ENCODE measurements at regions not wholly inside any gene's neighbourhood (a gene's known extent, or its start where the extent isn't known, plus 50 kb on each side); places are given as distances from the start of the nearest gene placed in this dataset.

DNA sequence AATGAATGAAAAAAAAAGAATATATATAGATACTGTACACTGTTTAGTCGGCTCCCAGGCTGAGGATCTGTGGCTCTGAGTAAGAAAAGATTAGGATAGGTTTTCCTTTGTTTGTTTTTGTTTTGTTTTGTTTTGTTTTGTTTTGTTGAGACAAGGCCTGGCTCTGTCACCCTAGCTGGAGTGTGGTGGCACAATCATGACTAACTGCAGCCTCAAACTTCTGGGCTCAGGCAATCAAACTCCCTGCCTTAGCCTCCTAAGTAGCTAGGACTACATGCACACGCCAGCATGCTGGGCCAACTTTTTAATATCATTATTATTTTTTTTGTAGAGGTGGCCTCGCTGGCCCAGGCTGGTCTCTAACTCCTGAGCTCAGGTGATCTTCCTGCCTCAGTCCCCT lies 87.9 kb upstream of the PTBP2 start:
- WGBS, 2 donors, result 73 to 90% methylated on average over 3 of the region's 3 CpGs
- no peak overlapping the region for H3K27ac ChIP-seq

DNA sequence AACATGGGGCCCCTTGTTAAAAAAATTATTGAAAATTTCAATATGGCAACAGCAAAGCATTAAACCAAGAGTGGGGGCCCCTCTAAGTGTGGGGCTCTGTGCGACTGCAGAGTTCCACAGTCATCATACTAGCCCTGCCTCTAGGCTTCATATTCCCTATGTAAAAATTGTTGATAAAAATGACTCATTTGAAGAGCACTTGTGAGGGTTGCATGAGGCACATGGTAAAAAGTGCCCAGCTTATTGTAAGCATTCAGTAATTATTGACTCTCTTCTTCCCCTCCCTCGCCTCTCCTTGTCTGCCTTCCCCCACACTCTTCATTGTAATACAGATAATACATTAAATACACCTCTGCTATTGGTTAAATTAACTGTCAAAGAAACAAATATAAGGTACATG lies 86.7 kb upstream of the PTBP2 start:
- Histone ChIP-seq H3K27ac (no peak overlapping the region), H3K4me1 (no peaks in the 10 kb centered on the region), H3K9me3 (no peaks in the 10 kb centered on the region), H3K36me3 (no peaks in the 10 kb centered on the region), H3K27me3 (no peaks in the 10 kb centered on the region), H3K4me3 (no peak overlapping the region)
- no peak for TF ChIP-seq POLR2A (IDR thresholded peaks at IDR 0.05)
- TF ChIP-seq, protein P1, sequence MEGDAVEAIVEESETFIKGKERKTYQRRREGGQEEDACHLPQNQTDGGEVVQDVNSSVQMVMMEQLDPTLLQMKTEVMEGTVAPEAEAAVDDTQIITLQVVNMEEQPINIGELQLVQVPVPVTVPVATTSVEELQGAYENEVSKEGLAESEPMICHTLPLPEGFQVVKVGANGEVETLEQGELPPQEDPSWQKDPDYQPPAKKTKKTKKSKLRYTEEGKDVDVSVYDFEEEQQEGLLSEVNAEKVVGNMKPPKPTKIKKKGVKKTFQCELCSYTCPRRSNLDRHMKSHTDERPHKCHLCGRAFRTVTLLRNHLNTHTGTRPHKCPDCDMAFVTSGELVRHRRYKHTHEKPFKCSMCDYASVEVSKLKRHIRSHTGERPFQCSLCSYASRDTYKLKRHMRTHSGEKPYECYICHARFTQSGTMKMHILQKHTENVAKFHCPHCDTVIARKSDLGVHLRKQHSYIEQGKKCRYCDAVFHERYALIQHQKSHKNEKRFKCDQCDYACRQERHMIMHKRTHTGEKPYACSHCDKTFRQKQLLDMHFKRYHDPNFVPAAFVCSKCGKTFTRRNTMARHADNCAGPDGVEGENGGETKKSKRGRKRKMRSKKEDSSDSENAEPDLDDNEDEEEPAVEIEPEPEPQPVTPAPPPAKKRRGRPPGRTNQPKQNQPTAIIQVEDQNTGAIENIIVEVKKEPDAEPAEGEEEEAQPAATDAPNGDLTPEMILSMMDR (IDR thresholded peaks at IDR 0.05), result no peak
- WGBS, 2 donors, result 85 to 89% methylated on average over 2 of the region's 2 CpGs
- DNase-seq, result no peak
- intact Hi-C loops (cut with DNase I), result no loop called here

More for the DNA sequence above, 87.9 kb upstream of the PTBP2 start:
- no peak for DNase-seq
- H3K4me1 ChIP-seq, result no peaks in the 10 kb centered on the region
- TF ChIP-seq POLR2A (IDR thresholded peaks at IDR 0.05), result no peak
- TF ChIP-seq, protein P1 (IDR thresholded peaks at IDR 0.05), result no peak
- H3K4me3 ChIP-seq, result no peak overlapping the region
- H3K36me3 ChIP-seq, result no peaks in the 10 kb centered on the region
- H3K9me3 ChIP-seq, result no peaks in the 10 kb centered on the region
- intact Hi-C loops (cut with DNase I), result no loop called here
- no peaks in the 10 kb centered on the region for H3K27me3 ChIP-seq

DNA sequence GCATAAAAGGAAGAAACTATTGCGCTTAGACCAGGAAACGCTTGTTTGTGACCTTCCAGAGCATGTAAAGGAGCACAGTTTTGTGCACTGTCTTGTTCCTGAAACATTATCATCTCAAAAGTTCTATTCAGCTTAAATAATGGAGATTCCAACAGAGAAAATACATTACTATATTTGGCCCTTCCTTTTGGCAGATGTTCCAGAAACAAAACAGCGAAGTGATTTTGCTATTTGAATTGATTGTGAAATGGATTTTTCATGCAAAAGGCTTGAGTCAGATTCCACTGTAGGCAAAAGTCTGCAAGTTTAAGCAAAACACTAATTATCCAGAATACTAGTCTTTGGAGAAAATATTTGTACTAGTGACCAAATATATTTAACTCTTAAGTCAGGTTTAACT lies 80.3 kb upstream of the PTBP2 start:
- H3K4me1 ChIP-seq, result no peaks in the 10 kb centered on the region
- no peak overlapping the region for H3K4me3 ChIP-seq
- WGBS, 2 donors, result 47 to 48% methylated on average over 3 of the region's 3 CpGs
- no peaks in the 10 kb centered on the region for H3K27me3 ChIP-seq
- H3K9me3 ChIP-seq, result no peaks in the 10 kb centered on the region
- intact Hi-C loops (cut with DNase I), result no loop called here
- TF ChIP-seq POLR2A (IDR thresholded peaks at IDR 0.05), result no peak
- TF ChIP-seq, protein P1 (IDR thresholded peaks at IDR 0.05), result no peak
- H3K27ac ChIP-seq, result no peak overlapping the region
- no peak for DNase-seq
- no peaks in the 10 kb centered on the region for H3K36me3 ChIP-seq

DNA sequence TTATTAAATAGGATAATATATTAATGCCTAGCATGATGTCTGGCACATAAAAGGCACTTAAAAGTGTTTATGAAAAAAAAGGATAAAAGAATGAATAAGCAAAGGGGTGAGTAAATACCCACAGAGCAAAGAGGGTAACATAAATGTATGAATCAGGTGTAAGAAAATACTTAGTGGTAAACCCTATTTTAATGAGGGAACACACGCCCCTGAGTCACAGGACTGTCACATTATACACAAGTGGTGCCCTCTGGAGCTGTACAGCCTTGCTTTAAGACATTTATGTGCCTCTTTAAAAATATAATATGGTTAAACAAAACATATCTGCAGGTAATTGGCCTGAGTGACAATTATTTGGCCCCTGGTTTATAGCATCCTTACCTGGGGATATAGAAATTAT lies 78.1 kb upstream of the PTBP2 start:
- TF ChIP-seq, protein P1 (IDR thresholded peaks at IDR 0.05), result no peak
- TF ChIP-seq POLR2A (IDR thresholded peaks at IDR 0.05), result no peak
- Histone ChIP-seq H3K4me3 (no peak overlapping the region), H3K27me3 (no peaks in the 10 kb centered on the region), H3K4me1 (no peaks in the 10 kb centered on the region), H3K36me3 (no peaks in the 10 kb centered on the region), H3K9me3 (no peaks in the 10 kb centered on the region), H3K27ac (no peak overlapping the region)
- intact Hi-C loops (cut with DNase I), result no loop called here
- WGBS, 2 donors, result 56 to 57% methylated on average over 1 of the region's 1 CpG
- no peak for DNase-seq

DNA sequence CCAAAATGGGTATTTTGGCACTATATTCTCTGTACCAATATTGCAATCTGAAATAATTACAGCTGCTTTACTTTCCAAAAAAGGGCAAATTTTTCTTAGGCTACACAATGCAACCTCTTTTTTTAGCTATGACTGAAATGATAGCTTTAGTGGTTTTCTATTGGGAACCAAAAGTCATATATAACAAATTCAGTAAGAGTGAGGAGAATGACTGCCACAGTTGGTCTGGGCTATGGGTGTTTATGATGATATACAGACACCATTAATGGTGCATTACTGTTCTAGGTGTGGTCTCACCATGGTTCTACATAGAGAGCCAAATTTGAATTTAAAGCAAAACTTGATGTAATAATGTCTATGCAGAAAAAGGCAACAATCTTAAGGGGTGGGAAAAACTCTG lies 72.3 kb upstream of the PTBP2 start:
- intact Hi-C loops (cut with DNase I), result no loop called here
- Histone ChIP-seq H3K9me3 (no peaks in the 10 kb centered on the region), H3K4me1 (no peaks in the 10 kb centered on the region), H3K27ac (no peak overlapping the region), H3K36me3 (no peaks in the 10 kb centered on the region), H3K27me3 (no peaks in the 10 kb centered on the region), H3K4me3 (no peak overlapping the region)
- TF ChIP-seq POLR2A (IDR thresholded peaks at IDR 0.05), result no peak
- TF ChIP-seq, protein P1 (IDR thresholded peaks at IDR 0.05), result no peak
- DNase-seq, result no peak
